H1 (cell line): ENCODE measurements at regions not wholly inside any gene's neighbourhood (a gene's known extent, or its start where the extent isn't known, plus 50 kb on each side); places are given as distances from the start of the nearest gene placed in this dataset.

Experiments
- CTCF ChIA-PET: fragments of 300-600 bp; sonication (Branson Sonifier 250); formaldehyde crosslinking; loops from one replicate; lab custom pipeline; 2021; ENCODE audit not compliant: partially characterized antibody; lab: Charles Lee
- POLR2A ChIA-PET: fragments of 300-600 bp; sonication (Branson Sonifier 250); formaldehyde crosslinking; loops from one replicate; lab custom pipeline; 2021; ENCODE audit warnings: inconsistent platforms; ENCODE audit not compliant: partially characterized antibody; lab: Charles Lee
- DNase-seq, 2 experiments: peaks; one replicate each; pipeline versions ENCODE4 v3.0.0 to v3.0.0-alpha.2; 2010 to 2022; ENCODE audit warnings: low spot score in 2 of 2, low read depth in 1 of 2, mixed read lengths in 1 of 2
- FAIRE-seq: peaks from 2 replicates; lab custom pipeline; 2011; peaks lifted over from hg19 to GRCh38; lab: Jason Lieb, UNC
- H2AFZ ChIP-seq: 2 replicates; pipeline ENCODE4 v1.8.1; 2012; ENCODE audit warnings: low read length, inconsistent platforms
- H2AK5ac ChIP-seq: 2 replicates; pipeline ENCODE4 v1.6.1; 2013; ENCODE audit warnings: low read depth, low read length
- H2BK120ac ChIP-seq: replicated peaks from 2 replicates; pipeline ENCODE3; 2013; ENCODE audit warnings: low read depth, low read length, inconsistent platforms
- H2BK12ac ChIP-seq: 2 replicates; pipeline ENCODE4 v1.6.1; 2013; ENCODE audit warnings: low read depth, low read length
- H2BK15ac ChIP-seq: 2 replicates; pipeline ENCODE4 v1.6.1; 2013; ENCODE audit warnings: low read length
- H2BK20ac ChIP-seq: 2 replicates; pipeline ENCODE4 v1.6.1; 2013; ENCODE audit warnings: low read length
- H2BK5ac ChIP-seq: 2 replicates; pipeline ENCODE4 v1.6.1; 2013; ENCODE audit warnings: low read depth, low read length
- H3K14ac ChIP-seq: 2 replicates; pipeline ENCODE4 v1.6.1; 2013; ENCODE audit warnings: inconsistent platforms; ENCODE audit not compliant: insufficient read length
- H3K18ac ChIP-seq: 2 replicates; pipeline ENCODE4 v1.6.1; 2013; ENCODE audit warnings: low read length; ENCODE audit errors: extremely low read depth
- H3K23ac ChIP-seq: 2 replicates; pipeline ENCODE4 v1.6.1; 2013; ENCODE audit warnings: inconsistent platforms; ENCODE audit not compliant: insufficient read length
- H3K23me2 ChIP-seq: 2 replicates; pipeline ENCODE4 v1.6.1; 2013; ENCODE audit warnings: low read depth, low read length
- H3K27ac ChIP-seq: 2 replicates; pipeline ENCODE4 v1.6.1; 2011; ENCODE audit warnings: low read depth, low read length, inconsistent platforms
- H3K27me3 ChIP-seq, 4 experiments: replicated peaks in 1 of 4; 1 replicate in 1 of 4; 2 replicates in 3 of 4; pipeline versions ENCODE4 v1.6.1 to v1.8.1; 2011 to 2013; ENCODE audit warnings: low read length in 3 of 4, mild to moderate bottlenecking in 3 of 4, inconsistent platforms in 2 of 4, mixed read lengths in 2 of 4, moderate library complexity in 1 of 4; ENCODE audit not compliant: control insufficient read depth in 3 of 4, insufficient read depth in 3 of 4; ENCODE audit errors: extremely low read depth in 1 of 4
- H3K36me3 ChIP-seq, 4 experiments: 2 replicates each; pipeline versions ENCODE4 v1.6.1 to v1.8.1; 2011 to 2013; ENCODE audit warnings: mild to moderate bottlenecking in 4 of 4, low read length in 3 of 4, moderate library complexity in 2 of 4, control low read depth in 1 of 4, inconsistent platforms in 1 of 4; ENCODE audit not compliant: insufficient read depth in 4 of 4, control insufficient read depth in 2 of 4
- H3K4ac ChIP-seq: replicated peaks from 2 replicates; pipeline ENCODE3; 2013; ENCODE audit warnings: low read length, low read depth, mixed read lengths, inconsistent platforms; ENCODE audit not compliant: insufficient read length
- H3K4me1 ChIP-seq, 4 experiments: replicated peaks in 1 of 4; 1 replicate in 1 of 4; 2 replicates in 3 of 4; pipeline versions ENCODE4 v1.6.1 to v1.8.1; 2011 to 2013; ENCODE audit warnings: low read length in 3 of 4, inconsistent platforms in 2 of 4, mixed read lengths in 1 of 4; ENCODE audit not compliant: insufficient read depth in 4 of 4, control insufficient read depth in 3 of 4
- H3K4me2 ChIP-seq, 2 experiments: 2 replicates each; pipeline versions ENCODE4 v1.6.1 to v1.8.1; 2011 to 2013; ENCODE audit warnings: low read depth in 2 of 2, low read length in 2 of 2, control low read depth in 1 of 2, inconsistent platforms in 1 of 2, mild to moderate bottlenecking in 1 of 2; ENCODE audit not compliant: insufficient read depth in 1 of 2
- H3K4me3 ChIP-seq, 4 experiments: fragments of 200-600, 300-600 bp in 1 of 4; sonication (generic), shearing (Covaris generic), sonication (Bioruptor Twin) in 1 of 4; 2 replicates each; pipeline versions ENCODE4 v1.5.1 to v1.8.1; 2011 to 2016; ENCODE audit warnings: low read length in 4 of 4, low read depth in 3 of 4, control low read depth in 2 of 4, inconsistent platforms in 2 of 4, mild to moderate bottlenecking in 2 of 4, mixed read lengths in 1 of 4, moderate library complexity in 1 of 4; ENCODE audit not compliant: insufficient read depth in 2 of 4; ENCODE audit errors: extremely low read depth in 1 of 4
- H3K56ac ChIP-seq: replicated peaks from 2 replicates; pipeline ENCODE3; 2013; ENCODE audit warnings: low read depth, mild to moderate bottlenecking, mixed read lengths, low read length, inconsistent platforms; ENCODE audit not compliant: insufficient read length
- H3K79me1 ChIP-seq: 2 replicates; pipeline ENCODE4 v1.6.1; 2013; ENCODE audit warnings: low read depth, low read length, control low read depth
- H3K79me2 ChIP-seq, 2 experiments: 2 replicates each; pipeline versions ENCODE4 v1.6.1 to v1.8.1; 2012 to 2013; ENCODE audit warnings: low read length in 2 of 2, mild to moderate bottlenecking in 2 of 2, inconsistent platforms in 1 of 2; ENCODE audit not compliant: insufficient read depth in 2 of 2, control insufficient read depth in 1 of 2
- H3K9ac ChIP-seq, 4 experiments: replicated peaks in 1 of 4; 1 replicate in 1 of 4; 2 replicates in 3 of 4; pipeline versions ENCODE4 v1.6.1 to v1.8.1; 2011 to 2013; ENCODE audit warnings: low read depth in 3 of 4, low read length in 3 of 4, control low read depth in 2 of 4, mild to moderate bottlenecking in 2 of 4, moderate library complexity in 2 of 4, inconsistent platforms in 1 of 4; ENCODE audit errors: extremely low read depth in 1 of 4
- H3K9me3 ChIP-seq, 2 experiments: 2 replicates each; pipeline versions ENCODE4 v1.6.1 to v1.8.1; 2012 to 2013; ENCODE audit warnings: mild to moderate bottlenecking in 2 of 2, moderate library complexity in 2 of 2, control low read depth in 1 of 2, inconsistent platforms in 1 of 2, low read depth in 1 of 2, low read length in 1 of 2, mixed read lengths in 1 of 2; ENCODE audit not compliant: insufficient read depth in 2 of 2
- H4K20me1 ChIP-seq, 2 experiments: replicated peaks in 1 of 2; 2 replicates each; pipeline versions ENCODE3 to v1.8.1; 2011 to 2013; ENCODE audit warnings: inconsistent platforms in 2 of 2, low read length in 2 of 2, mild to moderate bottlenecking in 1 of 2; ENCODE audit not compliant: insufficient read depth in 2 of 2, control insufficient read depth in 1 of 2
- H4K5ac ChIP-seq: 2 replicates; pipeline ENCODE4 v1.6.1; 2013; ENCODE audit warnings: low read length, low read depth, mixed read lengths, inconsistent platforms; ENCODE audit not compliant: insufficient read length
- H4K8ac ChIP-seq: 2 replicates; pipeline ENCODE4 v1.8.0; 2013; ENCODE audit warnings: mild to moderate bottlenecking, moderate library complexity, low read length, inconsistent platforms; ENCODE audit not compliant: insufficient read depth; ENCODE audit errors: extremely low read depth
- H4K91ac ChIP-seq: replicated peaks from 2 replicates; pipeline ENCODE3; 2013; ENCODE audit warnings: low read length, mixed read lengths, inconsistent platforms; ENCODE audit not compliant: insufficient read length
- BRCA1 ChIP-seq: IDR thresholded peaks from 2 replicates; pipeline ENCODE4 v1.6.1; 2012; ENCODE audit warnings: low read depth, low read length, improper control_type of control experiment
- CHD2 ChIP-seq: IDR thresholded peaks from 2 replicates; pipeline ENCODE4 v1.6.1; 2012; ENCODE audit warnings: low read length, improper control_type of control experiment
- GABPA ChIP-seq: IDR thresholded peaks from 2 replicates; pipeline ENCODE4 v1.6.1; 2011; ENCODE audit warnings: mild to moderate bottlenecking, low read length, moderate library complexity, borderline replicate concordance; ENCODE audit not compliant: insufficient read depth
- KDM4A ChIP-seq: IDR thresholded peaks from one replicate; pipeline ENCODE4 v1.7.1; 2012; ENCODE audit warnings: low read depth, mild to moderate bottlenecking, moderate library complexity, low read length, inconsistent platforms; ENCODE audit not compliant: severe bottlenecking
- MAFK ChIP-seq: IDR thresholded peaks from 2 replicates; pipeline ENCODE4 v1.6.1; 2012; ENCODE audit warnings: low read depth, mild to moderate bottlenecking, improper control_type of control experiment, low read length
- POLR2AphosphoS5 ChIP-seq: IDR thresholded peaks from 2 replicates; pipeline ENCODE4 v1.6.1; 2011; ENCODE audit warnings: low read depth, low read length
- POU5F1 ChIP-seq: IDR thresholded peaks from 2 replicates; pipeline ENCODE4 v1.6.1; 2011; ENCODE audit warnings: low read depth, mild to moderate bottlenecking, low read length, moderate library complexity
- USF2 ChIP-seq: IDR thresholded peaks from 2 replicates; pipeline ENCODE4 v1.6.1; 2011; ENCODE audit warnings: low read length, improper control_type of control experiment
- WGBS, 2 experiments: shearing (Covaris generic) in 1 of 2; methylation state at CpG; one replicate each; pipeline versions ENCODE4 v1.1.6 to v1.1.7; 2013 to 2015; ENCODE audit warnings: low lambda C conversion rate in 2 of 2, mixed read lengths in 2 of 2, inconsistent platforms in 1 of 2, low coverage in 1 of 2, missing lambda C conversion rate in 1 of 2; ENCODE audit not compliant: insufficient replicate concordance in 2 of 2, insufficient coverage in 1 of 2, insufficient read length in 1 of 2; ENCODE audit errors: extremely low coverage in 1 of 2, missing lambda C conversion rate in 1 of 2; 5-methylcytosine and 5-hydroxymethylcytosine counted together

GRCh38 chr21:33151941-33152731, 77.6 kb upstream of the IFNAR2 start:
- Histone ChIP-seq H3K23me2 (no peaks in the 10 kb centered on the region), H4K8ac (no peak overlapping the region; the same call in 1 of the 2 replicates), H3K27ac (no peak overlapping the region), H4K20me1 (no peaks in the 10 kb centered on the region), H3K4me3 (no peak overlapping the region), H2BK12ac (no peak overlapping the region), H3K9ac (no peak overlapping the region), H2BK15ac (no peak overlapping the region), H3K18ac (no peak overlapping the region; the same call in 1 of the 2 replicates), H3K4ac (no peak overlapping the region), H2BK120ac (no peak overlapping the region), H2AK5ac (no peak overlapping the region), H3K4me1 (peaks cover 0 to 4% (median 2%) of the 10 kb centered on the region in 4 experiments; a peak in 2 of 7 replicates), H2AFZ (peak overlapping the region; percentile 20), H3K56ac (no peak overlapping the region), H4K5ac (no peak overlapping the region), H3K27me3 (no peaks in the 10 kb centered on the region), H2BK20ac (no peak overlapping the region), H3K14ac (no peak overlapping the region), H3K9me3 (no peaks in the 10 kb centered on the region), H3K79me1 (no peaks in the 10 kb centered on the region), H3K23ac (no peak overlapping the region), H4K91ac (no peak overlapping the region)
- POLR2A ChIA-PET, result no interaction called here
- FAIRE-seq (no peak), DNase-seq (no peak)
- 77% methylated on average over 31 of the region's 32 CpGs; no CpG with 5 or more reads in 1 of the 2 experiments for WGBS, 2 experiments
- CTCF ChIA-PET, result interaction anchor here (0.6 to 1.4 kb wide), 6 partner anchors 10 to 691 kb away, joined by 3 to 4 read pairs (median 3); no protein-coding TSS in a partner anchor
- no peak for TF ChIP-seq POU5F1
- no peak for TF ChIP-seq USF2
- no peak for TF ChIP-seq BRCA1
- TF ChIP-seq CHD2, result no peak
- no peak for TF ChIP-seq KDM4A
- TF ChIP-seq GABPA, result no peak
- TF ChIP-seq MAFK, result no peak
- TF ChIP-seq POLR2AphosphoS5, result no peak
- TF ChIP-seq, all 59 proteins: peak for 0
- Histone ChIP-seq H3K4me2 (no peak overlapping the region), H3K36me3 (no peaks in the 10 kb centered on the region), H3K79me2 (no peaks in the 10 kb centered on the region), H2BK5ac (no peak overlapping the region)
